Ishikawa (cell line): ENCODE measurements at regions not wholly inside any gene's neighbourhood (a gene's known extent, or its start where the extent isn't known, plus 50 kb on each side); places are given as distances from the start of the nearest gene placed in this dataset.

Experiments used
- CEBPB ChIP-seq: IDR thresholded peaks from 2 replicates; pipeline ENCODE4 v1.6.1; 2012
- CREB1 ChIP-seq: IDR thresholded peaks from 2 replicates; pipeline ENCODE4 v1.6.1; 2012; ENCODE audit warnings: low read depth
- EGR1 ChIP-seq: IDR thresholded peaks from 2 replicates; pipeline ENCODE4 v1.6.1; 2012
- EP300 ChIP-seq: IDR thresholded peaks from 2 replicates; pipeline ENCODE4 v1.6.1; 2012; ENCODE audit warnings: borderline replicate concordance
- FOXM1 ChIP-seq: IDR thresholded peaks from 2 replicates; pipeline ENCODE4 v1.6.1; 2012; ENCODE audit warnings: low read depth, borderline replicate concordance
- MAX ChIP-seq: IDR thresholded peaks from 2 replicates; pipeline ENCODE4 v1.6.1; 2012
- NFIC ChIP-seq: IDR thresholded peaks from 2 replicates; pipeline ENCODE4 v1.6.1; 2012
- RAD21 ChIP-seq: IDR thresholded peaks from 2 replicates; pipeline ENCODE4 v1.6.1; 2012; ENCODE audit warnings: low read depth
- TAF1 ChIP-seq: IDR thresholded peaks from 2 replicates; pipeline ENCODE4 v1.6.1; 2012; ENCODE audit warnings: low read depth, mild to moderate bottlenecking
- TCF12 ChIP-seq: IDR thresholded peaks from 2 replicates; pipeline ENCODE4 v1.6.1; 2012; ENCODE audit warnings: low read depth
- TEAD4 ChIP-seq: IDR thresholded peaks from 2 replicates; pipeline ENCODE4 v1.6.1; 2012
- YY1 ChIP-seq: IDR thresholded peaks from 2 replicates; pipeline ENCODE4 v1.6.1; 2012; ENCODE audit warnings: low read depth
- ZBTB7A ChIP-seq: IDR thresholded peaks from 2 replicates; pipeline ENCODE4 v1.6.1; 2012; ENCODE audit warnings: low read depth
- TF ChIP-seq, protein P1 (sequence below): IDR thresholded peaks from 2 replicates; pipeline ENCODE4 v1.6.1; 2012
- TF ChIP-seq, protein P2 (sequence below): IDR thresholded peaks from 2 replicates; pipeline ENCODE4 v1.6.1; 2012; ENCODE audit warnings: low read depth, mild to moderate bottlenecking

- no peak for TF ChIP-seq MAX
- no peak for TF ChIP-seq EGR1
- TF ChIP-seq CEBPB = no peak
- TF ChIP-seq ZBTB7A = no peak
- TF ChIP-seq, protein P1, sequence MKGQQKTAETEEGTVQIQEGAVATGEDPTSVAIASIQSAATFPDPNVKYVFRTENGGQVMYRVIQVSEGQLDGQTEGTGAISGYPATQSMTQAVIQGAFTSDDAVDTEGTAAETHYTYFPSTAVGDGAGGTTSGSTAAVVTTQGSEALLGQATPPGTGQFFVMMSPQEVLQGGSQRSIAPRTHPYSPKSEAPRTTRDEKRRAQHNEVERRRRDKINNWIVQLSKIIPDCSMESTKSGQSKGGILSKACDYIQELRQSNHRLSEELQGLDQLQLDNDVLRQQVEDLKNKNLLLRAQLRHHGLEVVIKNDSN = no peak
These were observed 158.0 kb upstream of the SOX1 start for GRCh38 chr13:111908981-111909380.

GRCh38 chr13:111909501-111909900 lies 157.4 kb upstream of the SOX1 start:
- TF ChIP-seq FOXM1 (no peak), MAX (no peak), YY1 (no peak), EGR1 (no peak), TCF12 (no peak), CREB1 (no peak), TAF1 (no peak), TEAD4 (no peak), NFIC (no peak), EP300 (no peak), CEBPB (no peak), RAD21 (no peak), ZBTB7A (no peak)
- TF ChIP-seq, protein P2, sequence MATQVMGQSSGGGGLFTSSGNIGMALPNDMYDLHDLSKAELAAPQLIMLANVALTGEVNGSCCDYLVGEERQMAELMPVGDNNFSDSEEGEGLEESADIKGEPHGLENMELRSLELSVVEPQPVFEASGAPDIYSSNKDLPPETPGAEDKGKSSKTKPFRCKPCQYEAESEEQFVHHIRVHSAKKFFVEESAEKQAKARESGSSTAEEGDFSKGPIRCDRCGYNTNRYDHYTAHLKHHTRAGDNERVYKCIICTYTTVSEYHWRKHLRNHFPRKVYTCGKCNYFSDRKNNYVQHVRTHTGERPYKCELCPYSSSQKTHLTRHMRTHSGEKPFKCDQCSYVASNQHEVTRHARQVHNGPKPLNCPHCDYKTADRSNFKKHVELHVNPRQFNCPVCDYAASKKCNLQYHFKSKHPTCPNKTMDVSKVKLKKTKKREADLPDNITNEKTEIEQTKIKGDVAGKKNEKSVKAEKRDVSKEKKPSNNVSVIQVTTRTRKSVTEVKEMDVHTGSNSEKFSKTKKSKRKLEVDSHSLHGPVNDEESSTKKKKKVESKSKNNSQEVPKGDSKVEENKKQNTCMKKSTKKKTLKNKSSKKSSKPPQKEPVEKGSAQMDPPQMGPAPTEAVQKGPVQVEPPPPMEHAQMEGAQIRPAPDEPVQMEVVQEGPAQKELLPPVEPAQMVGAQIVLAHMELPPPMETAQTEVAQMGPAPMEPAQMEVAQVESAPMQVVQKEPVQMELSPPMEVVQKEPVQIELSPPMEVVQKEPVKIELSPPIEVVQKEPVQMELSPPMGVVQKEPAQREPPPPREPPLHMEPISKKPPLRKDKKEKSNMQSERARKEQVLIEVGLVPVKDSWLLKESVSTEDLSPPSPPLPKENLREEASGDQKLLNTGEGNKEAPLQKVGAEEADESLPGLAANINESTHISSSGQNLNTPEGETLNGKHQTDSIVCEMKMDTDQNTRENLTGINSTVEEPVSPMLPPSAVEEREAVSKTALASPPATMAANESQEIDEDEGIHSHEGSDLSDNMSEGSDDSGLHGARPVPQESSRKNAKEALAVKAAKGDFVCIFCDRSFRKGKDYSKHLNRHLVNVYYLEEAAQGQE = no peak
- TF ChIP-seq, protein P1 = no peak

GRCh38 chr13:111909971-111910671 lies 156.8 kb upstream of the SOX1 start:
- TF ChIP-seq, protein P1 = no peak
- TF ChIP-seq TEAD4 = no peak
- TF ChIP-seq RAD21 = no peak
- no peak for TF ChIP-seq TAF1
- TF ChIP-seq, protein P2 = no peak
- TF ChIP-seq YY1 = no peak
- TF ChIP-seq NFIC = no peak
- no peak for TF ChIP-seq EP300
- no peak for TF ChIP-seq ZBTB7A
- no peak for TF ChIP-seq TCF12
- TF ChIP-seq CEBPB = no peak
- TF ChIP-seq EGR1 = no peak
- TF ChIP-seq MAX = no peak
- no peak for TF ChIP-seq FOXM1
- TF ChIP-seq CREB1 = no peak

DNA sequence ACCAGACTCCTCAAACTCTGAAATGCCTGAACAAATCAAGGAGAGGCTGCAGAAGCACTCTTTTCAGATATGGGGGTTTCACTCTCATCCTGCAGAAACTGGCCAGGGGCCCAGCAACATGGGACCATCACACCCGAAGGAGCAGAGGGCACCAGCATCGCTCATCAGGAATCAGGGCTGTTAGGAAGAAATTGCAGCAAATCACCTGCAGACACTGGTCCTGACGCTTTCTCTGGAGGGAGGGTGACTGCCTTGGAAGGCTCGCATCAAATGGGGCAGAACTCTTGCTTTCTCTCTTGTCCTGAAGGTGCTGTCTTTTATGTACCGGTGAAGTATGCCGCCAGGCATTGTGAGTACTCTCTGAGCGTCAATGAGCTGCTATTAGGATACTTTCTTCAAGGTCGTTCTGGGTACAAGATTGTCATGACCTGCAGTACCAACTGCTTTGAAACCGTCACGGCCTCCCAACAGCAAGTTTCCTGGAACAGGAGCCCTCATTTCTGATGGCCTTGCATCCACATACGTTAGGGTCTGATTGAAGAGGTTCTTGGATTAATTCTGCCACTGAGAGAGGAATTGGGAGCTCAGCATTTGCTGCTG lies 155.7 kb upstream of the SOX1 start:
- TF ChIP-seq NFIC = no peak
- TF ChIP-seq TEAD4 = no peak
- TF ChIP-seq, protein P1 = no peak
- no peak for TF ChIP-seq RAD21
- no peak for TF ChIP-seq ZBTB7A
- TF ChIP-seq TCF12 = no peak
- TF ChIP-seq CREB1 = no peak
- TF ChIP-seq CEBPB = no peak
- TF ChIP-seq EP300 = no peak
- no peak for TF ChIP-seq MAX
- no peak for TF ChIP-seq TAF1
- TF ChIP-seq, protein P2 = no peak
- TF ChIP-seq EGR1 = no peak
- no peak for TF ChIP-seq YY1
- TF ChIP-seq FOXM1 = no peak
